ENCODE measurements at regions not wholly inside any gene's neighbourhood (a gene's known extent, or its start where the extent isn't known, plus 50 kb on each side); places are given as distances from the start of the nearest gene placed in this dataset.

- TF ChIP-seq CTCF (IDR thresholded peaks at IDR 0.05) = no peak
- TF ChIP-seq POLR2A (IDR thresholded peaks at IDR 0.05) = no peak
These were observed 108.6 kb upstream of the TMEM161B start for GRCh38 chr5:88377240-88377639.
